HT1080 (cell line): ENCODE measurements at regions not wholly inside any gene's neighbourhood (a gene's known extent, or its start where the extent isn't known, plus 50 kb on each side); places are given as distances from the start of the nearest gene placed in this dataset.

Source experiments
- DNase-seq: peaks from one replicate; pipeline ENCODE4 v3.0.0-alpha.2; 2015; ENCODE audit warnings: low read depth

DNA sequence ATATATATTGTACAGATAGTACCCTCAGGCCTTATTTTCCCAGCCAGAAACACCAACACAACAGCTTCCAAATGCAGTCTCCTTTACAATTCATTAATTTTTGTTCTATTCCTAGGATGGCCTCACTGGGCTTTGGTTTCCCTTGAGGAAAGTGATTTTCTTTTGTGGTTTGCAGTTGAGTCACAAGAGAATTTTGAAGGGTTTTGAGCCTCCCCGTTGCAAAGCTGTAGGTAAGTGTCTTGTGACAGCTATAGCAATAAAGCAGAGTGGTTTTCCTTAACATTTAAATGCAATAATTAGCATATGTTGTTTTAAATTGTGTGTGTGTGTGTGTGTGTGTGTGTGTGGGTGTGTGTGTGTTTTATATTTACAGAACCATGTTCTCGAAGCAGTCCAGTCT, 54.1 kb upstream of the WDR17 start:
- peak; percentile 28 for DNase-seq

DNA sequence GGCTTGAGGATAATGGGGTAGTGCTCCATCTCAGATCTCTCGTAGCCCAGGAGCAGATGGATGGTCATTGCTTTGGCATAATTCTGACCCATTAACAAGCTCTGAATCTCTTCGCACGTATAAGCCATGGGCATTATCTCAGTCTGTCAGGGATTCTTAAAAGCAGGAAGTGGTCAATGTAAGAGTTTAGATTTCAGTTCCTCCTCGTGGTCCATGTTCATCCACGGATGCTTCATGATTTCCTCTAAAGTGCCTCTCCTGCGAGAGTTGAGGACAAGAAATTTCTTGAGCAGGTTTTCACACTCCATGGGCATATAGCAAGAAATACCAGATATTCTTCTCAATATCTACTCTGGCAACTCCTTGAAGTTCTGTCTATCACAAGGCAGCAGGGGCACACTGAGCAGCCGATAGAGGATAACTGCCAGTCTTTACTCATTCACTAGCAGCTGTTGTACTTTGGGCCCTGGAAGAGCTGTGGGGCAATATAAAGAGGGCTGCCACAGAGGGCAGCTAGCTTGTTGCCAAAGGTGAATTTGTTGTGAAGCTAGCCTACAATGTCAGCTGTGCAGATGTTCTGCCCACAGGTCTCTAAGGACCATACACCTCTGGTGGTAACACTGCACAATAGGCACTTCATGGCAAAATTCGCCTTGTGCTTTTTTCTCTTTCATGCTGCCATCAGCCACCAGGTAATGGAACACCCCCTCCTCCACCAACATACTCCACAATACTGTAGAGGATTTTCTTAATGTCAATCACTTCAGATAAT, 52.0 kb upstream of the WDR17 start:
- DNase-seq, result no peak

DNA sequence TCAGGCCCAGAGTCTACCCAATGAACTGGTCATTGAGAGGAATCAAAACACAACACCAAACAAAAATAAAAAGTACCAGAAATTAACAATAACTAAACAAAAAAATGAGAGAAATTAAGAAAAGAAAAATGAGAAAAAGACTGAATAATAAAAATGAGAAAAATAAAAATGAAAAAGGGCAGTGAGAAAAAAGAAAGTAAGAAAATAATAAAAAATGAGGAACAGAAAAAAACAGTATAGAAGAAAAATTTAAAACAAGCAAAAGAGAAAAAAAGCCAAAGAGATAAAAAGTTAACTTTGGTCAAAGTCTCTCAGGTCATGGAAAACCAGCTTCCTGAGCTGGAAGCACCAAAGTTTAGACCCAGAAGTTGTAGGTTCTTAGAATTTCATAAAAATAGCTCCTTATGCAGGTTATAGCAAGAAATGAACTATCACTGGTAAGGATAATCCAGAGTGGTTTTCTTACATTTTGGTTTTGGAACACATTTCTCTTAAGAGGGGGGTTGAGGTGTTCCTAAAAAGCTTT, 51.0 kb upstream of the WDR17 start:
- no peak for DNase-seq
